ENCODE measurements at regions not wholly inside any gene's neighbourhood (a gene's known extent, or its start where the extent isn't known, plus 50 kb on each side); places are given as distances from the start of the nearest gene placed in this dataset.

DNA sequence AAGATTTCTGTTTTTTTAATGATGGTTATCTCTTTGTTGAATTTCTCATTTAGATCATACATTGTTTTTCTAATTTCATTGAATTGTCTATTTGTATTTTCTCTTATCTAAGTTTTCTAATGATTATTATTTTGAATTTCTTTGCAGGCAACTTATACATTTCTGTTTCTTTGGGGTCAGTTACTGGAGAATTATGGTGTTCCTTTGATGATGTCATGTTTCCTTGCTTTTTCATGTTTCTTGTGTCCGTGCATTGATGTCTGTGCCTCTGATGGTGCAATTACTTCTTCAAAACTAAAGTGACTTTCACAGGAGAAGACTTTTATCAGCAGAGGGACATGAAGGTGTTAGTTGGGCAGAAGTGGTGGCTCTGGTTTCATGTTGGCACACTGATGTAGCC, 270.7 kb upstream of the MOCS1 start:
- no peak for TF ChIP-seq NR2F2 (IDR thresholded peaks at IDR 0.05)
- TF ChIP-seq CTCF (IDR thresholded peaks at IDR 0.05; ENCODE audit: low read depth, low read length, missing input control): no peak
- TF ChIP-seq, protein P1, sequence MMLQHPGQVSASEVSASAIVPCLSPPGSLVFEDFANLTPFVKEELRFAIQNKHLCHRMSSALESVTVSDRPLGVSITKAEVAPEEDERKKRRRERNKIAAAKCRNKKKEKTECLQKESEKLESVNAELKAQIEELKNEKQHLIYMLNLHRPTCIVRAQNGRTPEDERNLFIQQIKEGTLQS (IDR thresholded peaks at IDR 0.05): no peak
- TF ChIP-seq MAX (IDR thresholded peaks at IDR 0.05): no peak
- no peak for TF ChIP-seq HNF4G (IDR thresholded peaks at IDR 0.05)
- no peak for TF ChIP-seq JUND (IDR thresholded peaks at IDR 0.05)
- no peak for TF ChIP-seq SP1 (IDR thresholded peaks at IDR 0.05)
- TF ChIP-seq GABPA (IDR thresholded peaks at IDR 0.05 in 1 of 2, conservative IDR thresholded peaks at IDR 0.05 in 1 of 2): no peak
- TF ChIP-seq TAF1 (conservative IDR thresholded peaks at IDR 0.05): no peak
- TF ChIP-seq RAD21 (IDR thresholded peaks at IDR 0.05): no peak
